GM18511 (cell line): ENCODE measurements at regions not wholly inside any gene's neighbourhood (a gene's known extent, or its start where the extent isn't known, plus 50 kb on each side); places are given as distances from the start of the nearest gene placed in this dataset.
"Not testable (repeated sequence)": the region's sequence is repeated elsewhere in the genome, so short reads cannot be mapped to it uniquely, and the experiment has no call there.

Experiments
- ATAC-seq: cut with Tn5 transposase; IDR thresholded peaks from one replicate; pipeline ENCODE4 v1.9.1; 2021; ENCODE audit warnings: mild to moderate bottlenecking, moderate library complexity; ENCODE audit not compliant: unreplicated experiment

- ATAC-seq, result not testable (repeated sequence)
Measured at GRCh38 chr4:17436047-17436749, 75.7 kb downstream of the QDPR start.

GRCh38 chr4:17433827-17434226 is 78.1 kb downstream of the QDPR start:
- ATAC-seq, result no peak

DNA sequence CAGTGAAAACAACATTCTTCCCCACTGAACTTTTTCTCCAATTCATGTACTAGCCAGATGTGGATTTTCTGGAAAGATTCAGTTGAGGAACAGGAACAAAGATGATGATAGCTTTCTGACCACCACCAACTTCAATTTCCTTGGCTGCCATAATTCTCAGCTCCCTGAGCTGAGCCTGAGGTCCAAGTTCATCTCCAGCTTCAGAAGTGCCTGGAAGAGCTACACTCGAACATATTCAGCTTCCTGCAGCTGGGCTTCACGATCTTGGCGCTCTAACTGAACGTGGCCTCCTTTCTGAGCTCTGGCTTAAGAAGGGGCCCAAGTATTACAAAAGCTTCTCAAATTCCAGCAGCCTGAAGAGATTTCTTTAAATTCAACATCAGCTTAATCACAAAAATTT is 83.9 kb downstream of the QDPR start:
- ATAC-seq, result no peak

DNA sequence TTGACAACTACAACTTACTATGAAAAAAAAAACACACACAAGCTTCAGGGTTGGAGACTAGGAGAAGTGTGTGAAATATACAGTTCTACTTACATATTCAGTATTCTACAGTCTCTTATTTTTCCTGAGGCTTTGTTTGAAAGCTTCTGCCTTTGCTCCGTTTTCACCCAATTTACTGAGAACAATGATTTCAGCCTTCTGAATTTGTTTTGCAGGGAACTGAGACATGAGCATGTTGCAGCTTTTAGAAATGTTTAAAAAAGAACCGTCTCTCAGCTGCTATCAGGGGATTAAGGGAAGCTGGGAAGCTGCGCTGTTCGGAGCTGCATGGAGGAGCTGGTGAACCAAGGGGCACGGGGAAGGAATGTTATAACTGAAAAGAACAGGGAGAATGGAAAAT is 85.7 kb downstream of the QDPR start:
- no peak for ATAC-seq

DNA sequence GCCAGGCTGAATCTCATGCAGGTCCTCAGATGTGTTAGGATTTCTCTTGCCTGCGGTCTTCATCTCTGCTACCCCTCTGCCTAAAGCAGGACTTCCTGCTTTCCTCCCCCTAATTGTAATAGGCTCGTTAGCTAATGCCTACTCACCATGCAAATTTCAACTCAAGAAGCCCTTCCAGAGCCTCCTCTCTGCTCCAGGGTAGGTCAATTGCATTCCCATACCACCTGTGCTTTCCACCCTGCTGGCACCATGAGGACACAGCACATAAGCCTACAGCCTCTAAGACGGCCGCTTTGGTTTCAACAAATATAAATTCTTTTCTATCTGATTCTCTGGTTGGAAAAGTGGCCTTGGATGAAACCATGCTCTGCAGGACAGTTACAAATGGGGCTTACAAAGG is 93.9 kb downstream of the QDPR start:
- ATAC-seq, result no peak

DNA sequence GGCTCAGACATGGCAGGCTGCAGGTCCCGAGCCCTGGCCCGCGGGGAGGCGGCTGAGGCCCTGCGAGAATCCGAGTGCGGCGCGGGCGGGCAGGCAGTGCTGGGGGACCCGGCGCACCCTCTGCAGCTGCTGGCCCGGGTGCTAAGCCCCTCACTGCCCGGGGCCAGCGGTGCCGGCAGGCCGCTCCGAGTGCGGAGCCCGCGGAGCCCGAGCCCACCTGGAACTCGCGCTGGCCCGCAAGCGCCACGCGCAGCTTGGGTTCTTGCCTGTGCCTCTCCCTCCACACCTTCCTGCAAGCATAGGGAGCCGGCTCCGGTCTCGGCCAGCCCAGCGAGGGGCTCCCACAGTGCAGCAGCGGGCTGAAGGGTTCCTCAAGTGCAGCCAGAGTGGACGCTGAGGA is 97.5 kb downstream of the QDPR start:
- no peak for ATAC-seq

DNA sequence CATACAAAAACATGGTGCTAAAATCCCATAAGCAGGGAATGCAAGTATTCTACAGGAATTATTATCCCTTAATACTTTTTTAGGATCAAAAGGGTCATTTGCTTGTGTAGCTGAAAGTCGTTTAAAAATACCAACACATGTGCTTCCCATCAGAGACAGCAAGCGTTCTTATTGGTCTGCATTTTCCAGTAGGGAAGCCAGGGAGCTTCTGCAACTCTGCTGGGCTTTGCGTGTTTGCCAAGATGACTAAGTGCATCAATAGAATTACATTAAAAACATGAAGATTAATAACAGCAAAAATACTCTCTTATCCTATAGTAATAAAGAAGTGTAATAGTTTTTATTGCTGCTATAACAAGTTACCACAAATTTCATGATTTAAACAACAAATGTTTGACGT is 111.2 kb downstream of the QDPR start:
- no peak for ATAC-seq

- ATAC-seq, result no peak
Measured at GRCh38 chr4:17398805-17399204, 113.1 kb downstream of the QDPR start.

- no peak for ATAC-seq
Measured at GRCh38 chr4:17398035-17398434, 113.9 kb downstream of the QDPR start.

- ATAC-seq, result no peak
Measured at GRCh38 chr4:17397611-17398010, 114.3 kb downstream of the QDPR start.

DNA sequence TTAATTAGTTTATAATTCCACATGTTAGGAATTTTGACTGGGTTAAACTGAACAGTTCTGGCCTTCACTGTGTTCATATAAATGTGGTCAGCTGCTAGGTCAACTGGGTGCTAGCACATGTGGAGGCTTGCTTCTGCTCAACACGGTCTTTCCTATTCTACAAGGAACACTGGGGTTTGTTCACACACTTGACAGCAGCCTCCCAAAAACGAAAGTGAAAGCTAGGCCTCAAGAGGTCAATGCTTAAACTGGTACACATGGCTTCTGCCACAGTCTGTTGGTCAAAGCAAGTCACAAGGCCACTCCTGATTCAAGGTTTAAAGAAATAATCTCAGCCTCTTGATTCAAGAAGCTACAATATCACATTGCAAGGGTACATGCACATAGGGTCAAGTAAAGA is 126.5 kb downstream of the QDPR start:
- peak; percentile 65 for ATAC-seq

GRCh38 chr4:17380347-17380746 is 131.5 kb downstream of the QDPR start:
- ATAC-seq, result no peak

- ATAC-seq, result no peak
Measured at GRCh38 chr4:17376205-17376604, 135.7 kb downstream of the QDPR start.

DNA sequence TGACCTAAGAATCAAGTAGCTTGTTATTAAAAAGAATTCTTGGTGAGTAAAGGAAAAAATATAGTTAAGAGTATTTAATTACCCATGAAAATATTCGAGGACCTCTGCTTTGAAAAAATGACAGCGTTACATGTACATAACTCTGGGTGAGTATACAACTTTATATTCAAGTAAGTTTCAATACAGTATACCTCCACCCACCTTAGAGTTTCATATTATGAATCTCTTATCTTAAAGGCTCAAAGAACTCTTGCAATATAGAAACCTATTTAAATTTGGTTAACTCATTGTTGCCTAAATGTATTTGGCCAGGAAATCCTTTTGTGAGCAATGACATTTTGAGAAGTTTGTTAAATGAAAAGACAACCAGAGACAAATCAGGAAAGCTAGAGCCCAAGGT is 138.2 kb downstream of the QDPR start:
- ATAC-seq, result no peak

DNA sequence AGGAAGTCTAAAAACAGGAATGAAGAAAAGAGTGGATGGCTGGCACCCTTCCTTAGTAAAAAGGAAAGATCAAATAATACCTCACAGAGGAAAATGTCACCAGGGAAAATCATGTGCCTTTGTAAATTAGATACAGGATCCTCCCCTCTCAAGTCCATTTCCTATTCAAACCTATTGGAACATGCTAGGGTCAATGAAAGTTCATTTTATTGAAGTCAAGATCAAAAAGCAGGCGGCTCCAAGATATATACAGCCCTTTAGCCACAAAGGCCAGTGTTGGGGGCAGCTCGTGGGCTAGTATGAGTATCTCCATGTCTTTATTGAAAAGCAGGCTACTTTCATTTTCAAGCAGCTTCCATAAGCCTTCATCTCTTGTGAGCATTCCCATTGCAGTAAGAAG is 141.1 kb downstream of the QDPR start:
- no peak for ATAC-seq

DNA sequence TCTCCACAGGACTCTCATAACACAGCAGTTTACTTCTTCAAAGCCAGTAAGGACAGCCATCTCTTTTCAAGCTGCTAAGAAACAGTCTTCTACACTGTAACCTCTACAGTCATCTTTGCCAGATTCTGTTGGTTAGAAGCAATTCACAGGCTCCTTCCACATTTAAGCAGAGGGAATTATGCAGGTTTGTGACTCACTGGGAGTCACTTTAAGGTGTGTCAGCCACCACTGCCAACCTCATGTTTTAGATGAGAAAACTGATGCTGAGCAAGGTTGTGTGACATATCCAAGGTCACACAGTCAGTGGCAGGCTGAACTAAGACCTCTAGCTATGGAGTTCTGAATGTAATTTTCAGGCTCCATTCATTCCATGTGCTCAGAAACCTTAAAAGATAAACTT is 143.5 kb downstream of the QDPR start:
- no peak for ATAC-seq

- ATAC-seq, result no peak
Measured at GRCh38 chr4:17367201-17367600, 144.7 kb downstream of the QDPR start.

DNA sequence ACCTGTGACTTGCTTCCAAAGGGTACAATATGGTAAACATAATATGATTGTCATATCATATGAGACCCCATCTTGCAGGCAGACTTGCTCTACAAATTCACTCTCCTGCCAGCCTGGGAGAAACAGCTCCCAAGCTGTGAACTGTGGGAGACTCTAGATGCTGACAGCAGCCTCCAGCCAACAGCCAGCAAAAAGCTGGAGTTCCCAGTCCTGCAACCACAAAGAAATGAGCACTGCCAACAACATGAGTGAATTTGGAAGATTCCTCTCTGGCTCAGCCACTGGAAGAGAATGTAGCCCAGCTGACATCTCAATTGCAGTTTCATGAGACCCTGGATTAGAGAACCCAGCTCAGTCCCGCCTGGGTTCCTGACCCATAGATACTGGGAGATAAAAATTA is 145.4 kb downstream of the QDPR start:
- no peak for ATAC-seq

DNA sequence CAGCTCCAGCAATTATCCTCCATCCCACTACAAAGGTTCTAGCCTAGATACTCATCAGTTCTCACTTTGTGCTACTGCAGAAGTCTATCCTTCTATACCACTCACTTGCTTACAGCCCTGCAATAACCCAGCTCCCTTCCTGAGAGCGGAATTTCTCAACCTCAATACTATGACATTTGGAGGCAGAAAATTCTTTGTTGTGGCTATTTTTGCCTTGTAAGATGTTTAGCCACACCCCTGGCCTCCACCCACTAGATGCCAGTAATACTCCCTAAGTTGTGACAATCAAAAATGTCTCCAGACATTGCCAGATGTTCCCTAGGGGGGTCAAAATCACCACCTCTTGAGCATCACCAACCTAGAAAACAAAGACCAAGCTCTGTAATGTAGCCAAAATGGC is 149.5 kb downstream of the QDPR start:
- no peak for ATAC-seq

DNA sequence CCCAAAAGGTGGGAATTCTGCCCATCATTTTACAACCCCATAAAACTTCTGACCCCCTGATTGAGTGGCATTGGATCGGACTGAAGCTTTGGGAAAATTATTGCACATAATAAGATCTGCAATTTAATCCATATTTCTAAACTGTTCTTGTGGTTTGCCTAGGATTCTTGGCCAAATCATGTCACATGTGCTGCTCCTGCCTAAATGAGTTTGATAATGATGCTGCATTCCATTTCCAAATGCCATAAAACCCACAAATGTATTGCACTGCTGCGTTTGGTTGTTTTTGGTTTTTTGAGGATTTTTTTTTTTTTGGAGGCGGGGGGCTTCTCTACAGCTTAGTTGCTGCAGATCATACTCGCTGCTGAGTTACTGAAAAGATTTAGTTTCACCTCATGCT is 153.6 kb downstream of the QDPR start:
- no peak for ATAC-seq

GRCh38 chr4:17356926-17357325 is 155.0 kb downstream of the QDPR start:
- no peak for ATAC-seq

DNA sequence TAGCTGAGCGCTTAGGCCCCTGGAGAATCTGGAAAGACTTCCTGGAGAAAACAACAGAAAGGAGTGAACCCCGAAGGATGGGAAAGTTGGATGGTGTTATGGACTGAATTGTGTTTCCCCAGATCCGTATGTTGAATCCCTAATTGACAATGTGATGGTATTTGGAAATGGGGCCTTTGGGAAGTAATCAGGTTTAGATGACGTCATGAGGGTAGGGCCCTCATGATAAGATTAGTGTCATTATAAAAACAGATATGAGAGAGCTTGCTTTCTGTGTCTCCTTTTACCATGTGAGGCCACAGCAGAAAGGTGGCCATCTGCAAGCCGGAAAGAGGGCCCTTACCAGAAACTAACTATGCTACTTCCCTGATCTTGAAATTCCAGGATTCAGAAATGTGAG is 159.5 kb downstream of the QDPR start:
- no peak for ATAC-seq

DNA sequence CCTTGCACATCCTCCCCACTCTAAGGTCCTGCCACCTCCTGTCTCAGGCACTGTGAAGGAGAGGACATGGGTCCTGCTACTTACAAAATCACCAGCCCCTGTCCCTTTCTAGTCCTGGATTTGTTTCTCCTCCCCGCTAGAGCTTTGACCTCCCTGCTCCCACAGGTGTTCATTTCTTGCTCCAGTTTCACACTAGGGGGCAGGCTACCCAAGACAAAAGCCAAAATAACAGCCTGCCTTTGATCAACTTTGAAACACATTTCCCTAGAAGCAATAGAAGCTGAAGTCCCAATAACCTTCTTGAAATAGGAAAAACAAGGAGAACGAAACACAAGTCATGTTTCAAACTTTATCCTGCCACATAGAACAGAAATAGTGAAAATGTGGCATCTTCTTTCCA is 164.4 kb downstream of the QDPR start:
- ATAC-seq, result peak; percentile 64
